AG09309 (cell line): ENCODE measurements at regions not wholly inside any gene's neighbourhood (a gene's known extent, or its start where the extent isn't known, plus 50 kb on each side); places are given as distances from the start of the nearest gene placed in this dataset.

ENCODE experiments used
- DNase-seq: peaks from one replicate; pipeline ENCODE4 v3.0.0-alpha.2; 2010; ENCODE audit warnings: low read depth
- H3K4me3 ChIP-seq: 2 replicates; pipeline ENCODE4 v1.5.1; 2011; ENCODE audit warnings: mild to moderate bottlenecking, low read depth, low read length, moderate library complexity; ENCODE audit not compliant: control insufficient read depth
- TF ChIP-seq, protein P1 (sequence below): IDR thresholded peaks from 2 replicates; pipeline ENCODE4 v1.5.1; 2011; ENCODE audit warnings: mild to moderate bottlenecking, low read depth, low read length, inconsistent platforms; ENCODE audit not compliant: insufficient read depth, control insufficient read depth; ENCODE audit errors: missing control alignments

DNA sequence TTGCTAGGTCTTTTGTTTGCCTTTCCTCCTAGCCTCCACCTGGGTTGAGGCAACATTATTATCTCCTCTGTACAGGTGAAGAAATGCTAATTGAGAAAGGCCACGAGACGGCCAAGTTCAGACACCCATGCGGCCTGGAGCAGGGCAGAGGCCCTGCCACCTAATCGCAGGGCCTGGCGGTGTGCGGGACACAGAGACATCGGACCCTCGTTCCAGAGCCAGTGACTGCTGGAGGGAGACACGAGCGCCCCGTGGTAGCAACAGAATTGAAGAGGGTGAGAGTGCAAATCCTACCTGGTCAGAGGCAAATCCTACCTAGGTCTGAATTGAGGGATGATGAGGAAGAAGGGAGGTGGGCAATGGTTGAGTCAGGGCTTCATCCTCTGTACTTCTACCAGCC, 113.8 kb upstream of the MEF2A start:
- no peak for DNase-seq
- no peak overlapping the region for H3K4me3 ChIP-seq
- TF ChIP-seq, protein P1, sequence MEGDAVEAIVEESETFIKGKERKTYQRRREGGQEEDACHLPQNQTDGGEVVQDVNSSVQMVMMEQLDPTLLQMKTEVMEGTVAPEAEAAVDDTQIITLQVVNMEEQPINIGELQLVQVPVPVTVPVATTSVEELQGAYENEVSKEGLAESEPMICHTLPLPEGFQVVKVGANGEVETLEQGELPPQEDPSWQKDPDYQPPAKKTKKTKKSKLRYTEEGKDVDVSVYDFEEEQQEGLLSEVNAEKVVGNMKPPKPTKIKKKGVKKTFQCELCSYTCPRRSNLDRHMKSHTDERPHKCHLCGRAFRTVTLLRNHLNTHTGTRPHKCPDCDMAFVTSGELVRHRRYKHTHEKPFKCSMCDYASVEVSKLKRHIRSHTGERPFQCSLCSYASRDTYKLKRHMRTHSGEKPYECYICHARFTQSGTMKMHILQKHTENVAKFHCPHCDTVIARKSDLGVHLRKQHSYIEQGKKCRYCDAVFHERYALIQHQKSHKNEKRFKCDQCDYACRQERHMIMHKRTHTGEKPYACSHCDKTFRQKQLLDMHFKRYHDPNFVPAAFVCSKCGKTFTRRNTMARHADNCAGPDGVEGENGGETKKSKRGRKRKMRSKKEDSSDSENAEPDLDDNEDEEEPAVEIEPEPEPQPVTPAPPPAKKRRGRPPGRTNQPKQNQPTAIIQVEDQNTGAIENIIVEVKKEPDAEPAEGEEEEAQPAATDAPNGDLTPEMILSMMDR: no peak

DNA sequence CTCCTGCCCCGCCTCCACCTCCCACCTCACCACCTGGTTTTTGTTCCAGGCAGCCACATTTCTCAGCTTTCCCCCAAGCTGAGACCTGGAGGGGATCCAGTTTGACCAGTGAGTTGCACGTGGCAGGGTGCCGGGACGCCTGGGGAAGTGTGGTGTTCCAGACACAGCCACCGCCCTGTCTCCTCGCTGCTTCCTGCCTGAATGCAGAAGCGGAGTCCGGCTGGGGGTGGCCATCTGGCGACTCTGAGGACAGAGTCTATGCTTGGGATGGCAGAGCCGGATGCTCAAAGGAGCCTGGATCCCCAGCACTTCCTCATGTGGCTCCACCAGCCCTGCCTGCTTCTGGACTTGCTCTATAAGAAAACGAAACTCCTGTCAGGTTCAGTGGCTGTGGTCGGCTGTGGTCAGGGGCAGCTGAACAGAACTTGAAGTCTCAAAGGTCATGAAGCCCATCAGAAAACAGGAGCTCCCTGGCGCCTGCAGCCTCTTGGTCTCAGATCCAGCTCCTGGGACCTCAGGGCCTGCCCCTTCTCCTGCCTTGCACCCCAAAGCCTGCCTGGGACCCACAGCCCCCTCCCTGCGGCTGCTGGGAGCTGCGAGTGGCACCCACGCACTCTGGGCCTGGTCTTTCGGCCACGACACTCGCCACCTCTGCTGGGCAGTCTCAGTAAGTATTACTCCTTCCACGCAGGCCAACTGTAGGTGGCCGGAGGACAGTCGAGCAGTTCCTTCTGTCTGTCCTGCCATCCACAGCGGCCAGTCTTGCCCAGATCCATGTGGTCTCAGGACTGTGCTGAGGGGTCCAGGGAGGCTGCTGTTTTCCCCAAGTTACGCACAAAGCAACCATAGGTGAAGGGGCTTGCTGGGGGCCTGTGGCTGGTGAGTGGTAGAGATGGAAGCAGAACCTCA, 112.8 kb upstream of the MEF2A start:
- H3K4me3 ChIP-seq: no peak overlapping the region
- no peak for DNase-seq
- TF ChIP-seq, protein P1: no peak

- no peak for DNase-seq
- TF ChIP-seq, protein P1: no peak
Measured at GRCh38 chr15:99453637-99454030, 112.2 kb upstream of the MEF2A start.

DNA sequence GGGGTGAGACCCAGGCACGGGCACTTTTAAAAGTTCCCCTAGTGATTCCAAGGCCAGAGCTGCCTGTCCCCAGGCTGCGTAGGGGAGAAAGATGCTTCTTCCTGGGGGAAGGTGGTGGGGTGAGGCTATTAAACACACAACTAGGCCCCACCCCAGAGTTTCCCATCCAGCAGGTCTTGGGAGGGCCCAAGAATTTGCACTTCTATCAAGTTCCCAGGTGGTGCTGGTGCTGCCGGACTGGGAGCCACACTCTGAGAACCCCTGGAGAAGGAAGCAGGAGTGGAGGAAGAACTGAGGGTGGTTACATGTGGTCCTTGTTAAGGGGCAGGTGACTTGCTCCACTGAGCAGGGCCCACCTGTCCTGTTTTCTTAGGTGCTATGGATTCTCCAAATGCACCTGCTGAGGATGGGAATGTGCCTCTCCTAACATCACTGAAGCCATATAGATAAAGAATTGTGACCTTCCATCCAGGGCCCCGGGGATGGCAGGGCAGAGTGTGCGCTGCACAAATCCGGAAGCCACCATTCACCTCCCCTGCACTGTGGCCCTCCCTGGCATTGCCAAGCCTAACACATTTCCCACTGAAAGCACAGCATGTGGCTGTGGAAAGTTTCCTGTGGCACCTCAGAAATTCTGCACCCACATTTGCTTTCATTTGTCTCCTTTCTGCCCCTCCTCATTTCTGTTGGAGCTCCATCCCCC, 111.5 kb upstream of the MEF2A start:
- TF ChIP-seq, protein P1: no peak
- no peak overlapping the region for H3K4me3 ChIP-seq
- no peak for DNase-seq

More at GRCh38 chr15:99453637-99454030, 112.2 kb upstream of the MEF2A start:
- H3K4me3 ChIP-seq: no peak overlapping the region

DNA sequence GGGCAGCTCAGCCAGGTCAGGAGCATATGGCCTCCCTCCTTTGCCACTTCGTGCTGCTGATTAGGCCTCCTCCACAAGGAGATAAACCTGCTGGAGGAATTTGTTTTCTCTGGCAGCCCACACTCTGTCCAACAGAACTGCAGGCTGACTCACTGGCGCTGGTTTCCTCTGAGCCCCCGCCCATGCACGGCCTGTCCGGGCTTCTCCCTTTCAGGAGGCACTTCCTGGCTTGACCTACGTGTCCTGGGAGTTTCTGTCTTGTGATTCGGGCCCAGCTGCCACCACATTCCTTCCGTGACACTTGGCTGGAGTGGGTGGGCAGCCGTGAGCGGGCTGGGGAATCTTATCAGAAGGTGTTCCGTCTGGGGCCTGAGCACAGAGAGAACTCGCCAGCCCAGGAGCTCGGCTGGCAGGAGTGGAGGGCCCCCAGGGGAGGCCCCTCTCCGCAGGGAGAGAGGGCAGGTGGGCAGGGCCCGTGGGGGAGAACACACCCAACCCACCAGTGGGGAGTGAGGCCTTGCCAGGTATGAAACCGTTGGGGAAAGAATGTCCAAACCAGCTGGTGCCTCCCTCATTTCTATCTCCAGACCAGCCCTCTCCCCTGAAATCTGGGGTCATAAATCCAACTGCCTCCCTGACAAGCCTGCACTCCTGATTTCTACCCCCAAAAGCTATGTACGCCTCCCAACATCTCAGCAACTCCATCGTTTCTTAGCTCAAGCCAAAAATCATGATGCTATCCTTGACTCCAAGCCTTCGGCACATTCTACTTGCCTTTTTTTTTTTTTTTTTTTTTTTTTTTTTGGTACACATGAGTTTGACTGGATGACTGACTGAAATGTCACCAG, 110.6 kb upstream of the MEF2A start:
- no peak overlapping the region for H3K4me3 ChIP-seq
- peak; percentile 71 for DNase-seq
- TF ChIP-seq, protein P1: no peak

- TF ChIP-seq, protein P1: no peak
- DNase-seq: no peak
Measured at GRCh38 chr15:99455789-99456160, 110.0 kb upstream of the MEF2A start.

More at GRCh38 chr15:99455789-99456160, 110.0 kb upstream of the MEF2A start:
- no peak overlapping the region for H3K4me3 ChIP-seq
